Upper lobe of left lung (tissue), 4 donors: ENCODE measurements at regions not wholly inside any gene's neighbourhood (a gene's known extent, or its start where the extent isn't known, plus 50 kb on each side); places are given as distances from the start of the nearest gene placed in this dataset.

Source experiments
- POLR2A ChIP-seq, 4 donors: fragments of 450-650 bp; IDR thresholded peaks; one replicate each; pipeline ENCODE4 v1.5.1; 2016 to 2017; ENCODE audit warnings: antibody characterized with exemption in 4 of 4, mild to moderate bottlenecking in 2 of 4
- TF ChIP-seq, protein P1 (sequence below), 6 experiments: fragments of 450-650 bp in 4 of 6; fragments of 200-600 bp in 2 of 6; sonication (generic) in 2 of 6; IDR thresholded peaks; one replicate each; pipeline ENCODE4 v1.5.1; 2016 to 2019; ENCODE audit warnings: antibody characterized with exemption in 6 of 6

DNA sequence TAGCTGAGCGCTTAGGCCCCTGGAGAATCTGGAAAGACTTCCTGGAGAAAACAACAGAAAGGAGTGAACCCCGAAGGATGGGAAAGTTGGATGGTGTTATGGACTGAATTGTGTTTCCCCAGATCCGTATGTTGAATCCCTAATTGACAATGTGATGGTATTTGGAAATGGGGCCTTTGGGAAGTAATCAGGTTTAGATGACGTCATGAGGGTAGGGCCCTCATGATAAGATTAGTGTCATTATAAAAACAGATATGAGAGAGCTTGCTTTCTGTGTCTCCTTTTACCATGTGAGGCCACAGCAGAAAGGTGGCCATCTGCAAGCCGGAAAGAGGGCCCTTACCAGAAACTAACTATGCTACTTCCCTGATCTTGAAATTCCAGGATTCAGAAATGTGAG is 159.5 kb downstream of the QDPR start:
- TF ChIP-seq POLR2A (IDR thresholded peaks at IDR 0.05), result no peak
- TF ChIP-seq, protein P1, sequence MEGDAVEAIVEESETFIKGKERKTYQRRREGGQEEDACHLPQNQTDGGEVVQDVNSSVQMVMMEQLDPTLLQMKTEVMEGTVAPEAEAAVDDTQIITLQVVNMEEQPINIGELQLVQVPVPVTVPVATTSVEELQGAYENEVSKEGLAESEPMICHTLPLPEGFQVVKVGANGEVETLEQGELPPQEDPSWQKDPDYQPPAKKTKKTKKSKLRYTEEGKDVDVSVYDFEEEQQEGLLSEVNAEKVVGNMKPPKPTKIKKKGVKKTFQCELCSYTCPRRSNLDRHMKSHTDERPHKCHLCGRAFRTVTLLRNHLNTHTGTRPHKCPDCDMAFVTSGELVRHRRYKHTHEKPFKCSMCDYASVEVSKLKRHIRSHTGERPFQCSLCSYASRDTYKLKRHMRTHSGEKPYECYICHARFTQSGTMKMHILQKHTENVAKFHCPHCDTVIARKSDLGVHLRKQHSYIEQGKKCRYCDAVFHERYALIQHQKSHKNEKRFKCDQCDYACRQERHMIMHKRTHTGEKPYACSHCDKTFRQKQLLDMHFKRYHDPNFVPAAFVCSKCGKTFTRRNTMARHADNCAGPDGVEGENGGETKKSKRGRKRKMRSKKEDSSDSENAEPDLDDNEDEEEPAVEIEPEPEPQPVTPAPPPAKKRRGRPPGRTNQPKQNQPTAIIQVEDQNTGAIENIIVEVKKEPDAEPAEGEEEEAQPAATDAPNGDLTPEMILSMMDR (IDR thresholded peaks at IDR 0.05), result no peak
